H1 (cell line): ENCODE measurements at regions not wholly inside any gene's neighbourhood (a gene's known extent, or its start where the extent isn't known, plus 50 kb on each side); places are given as distances from the start of the nearest gene placed in this dataset.

Experiments used
- ASH2L ChIP-seq: fragments of 200-600, 300-600 bp; sonication (generic); IDR thresholded peaks from one replicate; pipeline ENCODE4 v1.7.1; 2017; ENCODE audit warnings: low read length
- SP4 ChIP-seq: IDR thresholded peaks from 2 replicates; pipeline ENCODE4 v1.6.1; 2012; ENCODE audit warnings: low read length, inconsistent platforms

DNA sequence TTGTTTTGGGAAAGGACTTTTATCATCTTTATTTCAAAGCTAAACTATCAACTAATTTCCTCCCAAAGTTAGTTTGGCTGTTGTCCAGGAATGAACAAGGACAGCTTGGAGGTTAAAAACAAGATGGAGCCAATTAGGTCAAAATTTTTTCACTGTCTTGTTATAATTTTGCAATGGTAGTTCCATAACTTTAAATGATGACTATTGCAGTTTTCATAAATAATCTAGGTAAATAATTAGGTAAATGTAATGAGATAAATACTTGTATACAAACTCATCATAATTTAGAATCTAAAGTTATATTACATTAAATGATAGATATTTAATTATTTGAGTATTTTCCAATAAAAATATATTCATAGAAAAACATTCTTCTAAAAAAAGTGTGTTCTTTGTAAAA lies 68.3 kb upstream of the DAZL start (continued):
- TF ChIP-seq ASH2L (no peak), SP4 (no peak)
